B cell (primary cell): ENCODE measurements at regions not wholly inside any gene's neighbourhood (a gene's known extent, or its start where the extent isn't known, plus 50 kb on each side); places are given as distances from the start of the nearest gene placed in this dataset.

ENCODE experiments used
- ATAC-seq: fragments of 200-7000 bp; cut with Tn5 transposase; one replicate; pipeline ENCODE4 v1.10.0; 2021; ENCODE audit warnings: low read depth, mild to moderate bottlenecking, moderate number of reproducible peaks, moderate library complexity
- CTCF ChIA-PET: fragments of 350-600 bp; sonication (Branson Sonifier 250); formaldehyde crosslinking; loops from one replicate; lab custom pipeline; 2021; ENCODE audit warnings: antibody characterized with exemption, inconsistent platforms; lab: Charles Lee
- POLR2A ChIA-PET: fragments of 350-600 bp; sonication (Branson Sonifier 250); formaldehyde crosslinking; loops from one replicate; lab custom pipeline; 2021; ENCODE audit warnings: antibody characterized with exemption; lab: Charles Lee
- DNase-seq: peaks from one replicate; pipeline ENCODE4 v3.0.0; 2013
- H2AFZ ChIP-seq: 2 replicates; pipeline ENCODE4 v1.6.1; 2012; ENCODE audit warnings: mild to moderate bottlenecking, low read depth, low read length; ENCODE audit not compliant: insufficient read depth, poor library complexity, severe bottlenecking
- H3K27ac ChIP-seq, 2 donors: 1 replicate in 1 of 2; 2 replicates in 1 of 2; pipeline ENCODE4 v1.5.1; 2012 to 2013; ENCODE audit warnings: low read length in 2 of 2, mild to moderate bottlenecking in 2 of 2, moderate library complexity in 1 of 2
- H3K27me3 ChIP-seq, 4 experiments: fragments of 200-600 bp in 1 of 4; sonication (generic) in 1 of 4; replicated peaks in 1 of 4; 1 replicate in 2 of 4; 2 replicates in 2 of 4; pipeline versions ENCODE4 v1.6.1 to v1.7.0; 2013 to 2016; ENCODE audit warnings: low read length in 3 of 4, mild to moderate bottlenecking in 2 of 4, mixed read lengths in 1 of 4, moderate library complexity in 1 of 4; ENCODE audit not compliant: insufficient read depth in 4 of 4, control insufficient read depth in 3 of 4; ENCODE audit errors: control extremely low read depth in 1 of 4
- H3K36me3 ChIP-seq, 2 experiments: replicated peaks in 1 of 2; 1 replicate in 1 of 2; 2 replicates in 1 of 2; pipeline versions ENCODE4 v1.6.1 to v1.7.1; 2013; ENCODE audit warnings: low read length in 1 of 2; ENCODE audit not compliant: insufficient read depth in 2 of 2, control insufficient read depth in 1 of 2; ENCODE audit errors: control extremely low read depth in 1 of 2, extremely low read depth in 1 of 2
- H3K4me1 ChIP-seq, 2 donors: fragments of 200-600 bp in 1 of 2; sonication (generic) in 1 of 2; 1 replicate in 1 of 2; 2 replicates in 1 of 2; pipeline versions ENCODE4 v1.5.1 to v1.6.1; 2013 to 2017; ENCODE audit warnings: low read length in 2 of 2; ENCODE audit not compliant: control insufficient read depth in 2 of 2, insufficient read depth in 2 of 2
- H3K4me2 ChIP-seq: replicated peaks from 2 replicates; pipeline ENCODE3; 2012; ENCODE audit warnings: mild to moderate bottlenecking, low read depth, low read length; ENCODE audit not compliant: poor library complexity, severe bottlenecking
- H3K4me3 ChIP-seq, 5 experiments: fragments of 200-600 bp in 1 of 5; sonication (generic) in 1 of 5; 1 replicate in 3 of 5; 2 replicates in 2 of 5; pipeline versions ENCODE4 v1.5.1 to v1.7.0; 2011 to 2016; ENCODE audit warnings: low read length in 4 of 5, mild to moderate bottlenecking in 4 of 5, low read depth in 2 of 5, control low read depth in 1 of 5, moderate library complexity in 1 of 5; ENCODE audit not compliant: insufficient read depth in 1 of 5; ENCODE audit errors: control extremely low read depth in 1 of 5, extremely low read depth in 1 of 5
- H3K79me2 ChIP-seq: fragments of 200-600 bp; sonication (generic); one replicate; pipeline ENCODE4 v1.6.0; 2016; ENCODE audit warnings: low read length; ENCODE audit not compliant: control insufficient read depth, insufficient read depth
- H3K9ac ChIP-seq: fragments of 200-600 bp; sonication (generic); 2 replicates; pipeline ENCODE4 v1.6.1; 2017; ENCODE audit warnings: mild to moderate bottlenecking, low read length, moderate library complexity
- H3K9me3 ChIP-seq, 3 donors: one replicate each; pipeline versions ENCODE4 v1.6.1 to v1.7.1; 2013; ENCODE audit warnings: low read length in 2 of 3; ENCODE audit not compliant: control insufficient read depth in 2 of 3, insufficient read depth in 1 of 3; ENCODE audit errors: control extremely low read depth in 1 of 3
- H4K20me1 ChIP-seq: 2 replicates; pipeline ENCODE4 v1.6.0; 2012; ENCODE audit warnings: mild to moderate bottlenecking, low read length; ENCODE audit not compliant: insufficient read depth, control insufficient read depth, poor library complexity, severe bottlenecking
- H3K27ac Mint-ChIP-seq: one replicate; pipeline ENCODE4 v1.8.0; 2021; ENCODE audit warnings: mixed read lengths
- H3K27me3 Mint-ChIP-seq: one replicate; pipeline ENCODE4 v1.8.0; 2021; ENCODE audit warnings: mixed read lengths
- H3K4me1 Mint-ChIP-seq: one replicate; pipeline ENCODE4 v1.8.0; 2021; ENCODE audit warnings: mixed read lengths
- H3K4me3 Mint-ChIP-seq: one replicate; pipeline ENCODE4 v1.8.0; 2021; ENCODE audit warnings: mixed read lengths
- H3K9me3 Mint-ChIP-seq: one replicate; pipeline ENCODE4 v1.8.0; 2022; ENCODE audit warnings: mixed read lengths; ENCODE audit not compliant: insufficient read depth
- CTCF ChIP-seq: fragments of 200-600 bp; IDR thresholded peaks from one replicate; pipeline ENCODE4 v1.8.0; 2022; ENCODE audit warnings: antibody characterized with exemption, mild to moderate bottlenecking
- EZH2 ChIP-seq: IDR thresholded peaks from 2 replicates; pipeline ENCODE4 v1.6.1; 2012; ENCODE audit warnings: borderline replicate concordance, low read depth, mild to moderate bottlenecking, moderate library complexity, low read length; ENCODE audit not compliant: insufficient read depth, poor library complexity, severe bottlenecking
- WGBS: methylation state at CpG from one replicate; pipeline ENCODE4 v1.1.5; 2013; ENCODE audit warnings: missing lambda C conversion rate; ENCODE audit not compliant: insufficient coverage; 5-methylcytosine and 5-hydroxymethylcytosine counted together
- intact Hi-C: fragments of 100-400 bp; cut with micrococcal nuclease; formaldehyde crosslinking; loops from one replicate; pipeline ENCODE4 v1.10.0; 2022

DNA sequence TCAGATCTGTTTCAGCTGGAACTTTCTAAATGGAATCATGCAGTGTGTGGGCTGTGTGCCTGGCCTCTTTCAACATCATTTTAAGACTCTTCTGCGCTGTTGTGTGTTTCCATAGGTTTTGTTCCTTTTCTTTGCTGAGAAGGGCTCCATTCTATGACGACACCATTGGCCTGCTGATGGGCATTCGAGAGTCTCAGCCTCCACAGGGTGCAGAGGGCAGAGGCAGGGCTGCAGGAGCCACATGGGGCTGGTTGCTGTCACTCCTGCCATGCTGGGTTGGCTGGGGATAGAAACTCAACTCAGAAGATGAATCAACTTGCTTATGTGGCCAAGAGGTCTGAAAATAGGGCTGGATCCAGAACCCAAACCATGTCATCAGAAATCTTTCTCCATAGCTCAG, 68.5 kb upstream of the SLCO4A1 start:
- peaks cover 0 to 33% (median 8%) of the 10 kb centered on the region in 4 experiments for H3K27me3 ChIP-seq
- no peak for ATAC-seq

More for the DNA sequence above, 68.5 kb upstream of the SLCO4A1 start:
- Histone ChIP-seq H3K79me2 (no peaks in the 10 kb centered on the region), H3K36me3 (no peaks in the 10 kb centered on the region), H3K4me1 (no peaks in the 10 kb centered on the region), H3K9me3 (peaks cover 0 to 15% (median 0%) of the 10 kb centered on the region in 3 donors), H3K9ac (no peak overlapping the region), H3K4me2 (no peak overlapping the region), H3K4me3 (no peak overlapping the region), H2AFZ (no peak overlapping the region), H4K20me1 (no peaks in the 10 kb centered on the region), H3K27ac (no peak overlapping the region)
- intact Hi-C loops, result no loop called here
- H3K4me3 Mint-ChIP-seq, result no peak overlapping the region
- WGBS, result 34% methylated on average over 3 of the region's 3 CpGs
- CTCF ChIA-PET, result no interaction called here
- peaks cover 56% of the 10 kb centered on the region for H3K27me3 Mint-ChIP-seq
- H3K9me3 Mint-ChIP-seq, result no peaks in the 10 kb centered on the region
- DNase-seq, result no peak
- POLR2A ChIA-PET, result no interaction called here
- H3K27ac Mint-ChIP-seq, result no peak overlapping the region
- peaks cover 3% of the 10 kb centered on the region for H3K4me1 Mint-ChIP-seq
- TF ChIP-seq CTCF, result no peak
- TF ChIP-seq EZH2, result no peak
